RPMI8226 (cell line): ENCODE measurements at regions not wholly inside any gene's neighbourhood (a gene's known extent, or its start where the extent isn't known, plus 50 kb on each side); places are given as distances from the start of the nearest gene placed in this dataset.

ENCODE experiments used
- DNase-seq: peaks from one replicate; pipeline ENCODE4 v3.0.0-alpha.2; 2015

- no peak for DNase-seq
Observed at GRCh38 chr20:24718277-24718676, 230.8 kb upstream of the CST7 start.

- DNase-seq = no peak
Observed at GRCh38 chr20:24718696-24719095, 230.4 kb upstream of the CST7 start.

- no peak for DNase-seq
Observed at GRCh38 chr20:24720957-24721356, 228.1 kb upstream of the CST7 start.

GRCh38 chr20:24721891-24722568 lies 227.0 kb upstream of the CST7 start:
- no peak for DNase-seq

- no peak for DNase-seq
Observed at GRCh38 chr20:24722586-24722985, 226.5 kb upstream of the CST7 start.

GRCh38 chr20:24723186-24723585 lies 225.9 kb upstream of the CST7 start:
- DNase-seq = no peak

GRCh38 chr20:24723647-24724352 lies 225.3 kb upstream of the CST7 start:
- no peak for DNase-seq

GRCh38 chr20:24724982-24725533 lies 224.0 kb upstream of the CST7 start:
- no peak for DNase-seq

- no peak for DNase-seq
Observed at GRCh38 chr20:24727795-24728194, 221.3 kb upstream of the CST7 start.

- DNase-seq = no peak
Observed at GRCh38 chr20:24729896-24730605, 219.0 kb upstream of the CST7 start.

GRCh38 chr20:24730750-24731149 lies 218.3 kb upstream of the CST7 start:
- DNase-seq = no peak

- DNase-seq = no peak
Observed at GRCh38 chr20:24731312-24731711, 217.8 kb upstream of the CST7 start.

GRCh38 chr20:24732076-24732475 lies 217.0 kb upstream of the CST7 start:
- DNase-seq = no peak

GRCh38 chr20:24732599-24732998 lies 216.5 kb upstream of the CST7 start:
- DNase-seq = no peak

GRCh38 chr20:24733416-24733815 lies 215.7 kb upstream of the CST7 start:
- DNase-seq = no peak

GRCh38 chr20:24734139-24734538 lies 214.9 kb upstream of the CST7 start:
- no peak for DNase-seq

- no peak for DNase-seq
Observed at GRCh38 chr20:24735263-24735662, 213.8 kb upstream of the CST7 start.

- no peak for DNase-seq
Observed at GRCh38 chr20:24736131-24736843, 212.8 kb upstream of the CST7 start.

GRCh38 chr20:24736844-24737211 lies 212.2 kb upstream of the CST7 start:
- DNase-seq = no peak

GRCh38 chr20:24737212-24737850 lies 211.7 kb upstream of the CST7 start:
- no peak for DNase-seq

GRCh38 chr20:24738058-24738775 lies 210.9 kb upstream of the CST7 start:
- no peak for DNase-seq
